GM18508 (cell line): ENCODE measurements at regions not wholly inside any gene's neighbourhood (a gene's known extent, or its start where the extent isn't known, plus 50 kb on each side); places are given as distances from the start of the nearest gene placed in this dataset.

Source experiments
- ATAC-seq: cut with Tn5 transposase; IDR thresholded peaks from one replicate; pipeline ENCODE4 v1.9.1; 2021; ENCODE audit warnings: moderate number of reproducible peaks; ENCODE audit not compliant: insufficient read depth, unreplicated experiment

DNA sequence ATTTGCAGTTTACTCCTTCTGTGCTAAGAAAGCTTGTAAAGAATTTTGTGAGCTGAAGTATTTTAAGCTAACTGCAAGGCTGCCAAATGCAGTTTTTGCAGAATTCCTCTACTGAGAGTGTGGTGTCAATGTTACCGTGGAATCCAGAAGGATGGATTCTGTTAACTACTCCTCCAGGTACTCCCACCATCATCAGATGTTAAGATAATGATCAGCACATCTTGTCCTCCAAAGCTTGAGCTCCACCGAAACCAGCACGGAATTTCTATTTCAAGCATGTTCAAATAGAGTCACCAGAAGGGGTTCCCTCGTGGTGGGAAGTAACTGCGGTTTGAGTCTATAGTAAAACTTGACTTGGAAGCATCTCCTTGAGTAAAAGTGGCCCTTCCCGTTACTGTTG lies 64.3 kb upstream of the CDKN3 start:
- no peak for ATAC-seq

DNA sequence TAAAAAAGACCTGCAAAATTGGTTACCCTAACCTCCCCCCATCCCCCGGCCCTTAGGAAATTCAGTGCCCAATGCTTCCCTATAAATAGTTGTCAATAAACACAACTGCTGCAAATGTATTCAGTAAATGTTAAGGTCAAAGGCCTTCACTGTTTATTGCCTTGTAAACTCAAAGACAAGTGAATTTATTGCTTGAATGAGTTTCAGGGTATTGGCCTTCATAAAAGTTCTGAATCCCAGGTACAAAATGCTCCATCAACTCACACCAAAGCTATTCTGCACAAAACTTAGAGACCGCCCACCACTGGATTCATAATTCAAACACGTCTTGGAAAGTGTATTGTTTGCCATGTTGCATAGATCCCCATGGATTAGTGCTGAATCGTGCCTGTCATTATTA lies 63.3 kb upstream of the CDKN3 start:
- ATAC-seq: no peak

DNA sequence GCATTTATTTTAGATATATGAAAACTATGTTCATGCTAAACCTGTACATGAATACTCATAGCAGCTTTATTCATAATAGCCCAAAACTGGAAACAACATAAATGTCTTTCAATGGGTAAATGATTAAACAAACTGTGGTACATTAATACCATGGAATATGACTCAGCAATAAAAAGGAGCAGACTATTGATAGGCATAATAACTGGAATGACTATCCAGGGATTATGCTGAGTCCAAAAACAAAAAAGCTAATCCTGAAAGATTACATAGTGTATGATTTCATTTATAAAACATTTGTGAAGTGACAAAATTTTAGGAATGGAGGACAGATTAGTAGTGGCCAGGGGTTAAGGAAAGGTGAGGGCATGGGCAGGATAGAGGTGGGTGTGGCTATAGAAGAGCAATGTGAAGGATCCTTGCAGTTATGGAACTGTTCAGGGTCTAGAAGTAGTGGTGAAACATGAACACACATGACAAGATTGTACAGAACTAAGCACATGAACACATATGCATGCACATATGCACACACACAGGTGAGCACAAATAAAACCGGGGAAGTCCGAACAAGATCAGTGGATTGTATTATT lies 61.1 kb upstream of the CDKN3 start:
- no peak for ATAC-seq

DNA sequence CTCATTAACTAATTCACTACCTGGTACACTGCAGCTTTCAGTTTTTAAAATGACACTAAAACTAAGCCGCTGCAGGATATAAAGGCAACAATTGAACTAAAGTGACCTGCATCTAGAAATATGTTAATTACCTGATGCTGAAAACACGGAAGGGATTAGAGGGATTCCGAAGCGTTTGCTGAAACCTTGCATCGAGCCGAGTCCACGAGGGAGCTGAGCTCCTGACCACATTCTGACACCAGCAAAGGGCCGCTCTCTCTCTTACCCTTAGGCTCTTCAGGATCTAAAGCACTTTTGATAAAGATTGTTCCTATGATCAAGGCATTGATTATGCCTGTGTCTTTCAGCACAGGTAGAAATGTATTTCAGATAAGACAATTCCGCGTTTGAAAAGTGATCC lies 59.5 kb upstream of the CDKN3 start:
- no peak for ATAC-seq

DNA sequence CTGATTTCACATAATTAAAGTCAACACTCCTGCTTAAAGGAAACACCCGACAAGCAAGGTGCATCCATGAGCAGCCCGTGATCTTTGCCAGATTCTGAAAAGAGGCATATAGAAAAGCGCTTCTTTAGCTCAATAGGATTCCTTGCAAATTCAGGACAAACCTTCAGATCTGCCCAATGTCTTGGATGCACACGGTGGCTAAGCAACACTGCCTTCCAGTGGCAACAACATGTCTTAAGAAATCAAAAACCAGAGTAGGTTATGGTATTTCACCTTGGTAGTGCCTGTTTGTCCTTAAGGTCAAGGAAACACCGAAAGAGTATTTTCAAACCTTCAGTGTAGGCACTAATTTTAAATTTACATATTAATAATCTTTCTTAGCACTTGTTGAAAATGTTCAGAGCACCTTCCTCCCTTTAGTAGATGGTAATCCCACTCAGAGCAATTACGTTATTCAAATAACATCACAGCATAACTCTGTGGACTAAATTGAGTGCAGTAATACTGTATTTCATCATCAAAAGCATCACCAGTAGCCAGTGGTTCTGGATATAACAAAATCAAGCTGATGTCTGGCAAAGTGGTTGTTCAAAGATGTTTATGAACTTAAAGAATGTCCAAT lies 58.0 kb upstream of the CDKN3 start:
- ATAC-seq: no peak

DNA sequence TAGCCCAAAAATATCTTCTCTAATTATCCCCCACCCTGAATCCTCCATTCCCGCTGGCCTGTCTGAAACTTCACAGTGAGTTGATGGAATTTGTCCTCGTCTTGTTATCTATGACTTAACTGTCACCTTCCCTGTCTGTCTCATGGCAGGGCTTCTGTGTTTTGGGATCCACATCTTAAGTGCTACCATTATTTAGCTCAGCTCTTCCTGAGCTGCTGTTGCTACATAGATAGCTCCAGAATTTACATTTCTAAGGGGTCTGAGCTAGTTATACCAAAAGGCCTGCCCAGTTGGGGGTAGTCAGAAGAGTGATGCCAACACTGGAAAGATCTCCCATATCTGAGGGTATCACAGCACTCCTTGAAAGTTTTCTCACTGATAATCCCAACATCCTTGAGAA lies 57.0 kb upstream of the CDKN3 start:
- ATAC-seq: no peak

DNA sequence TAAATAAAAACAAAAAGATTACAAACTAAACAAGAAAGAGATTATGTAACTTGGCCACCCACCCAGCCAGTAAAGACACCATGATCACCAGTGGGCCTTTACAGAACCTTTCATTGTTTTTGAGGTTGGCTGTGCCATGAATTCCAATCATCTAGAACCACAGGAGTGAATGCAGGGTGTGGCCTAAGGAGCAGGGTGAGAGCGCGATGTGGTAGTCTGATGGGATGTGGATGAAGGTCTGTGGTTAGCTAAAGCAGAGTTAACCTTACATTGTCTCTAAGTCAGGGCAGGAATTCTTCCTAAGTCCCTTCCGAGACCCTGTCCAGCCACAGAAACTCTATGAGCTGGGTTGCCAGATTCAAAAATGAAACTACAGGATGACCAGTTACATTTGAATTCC lies 54.0 kb upstream of the CDKN3 start:
- ATAC-seq: no peak

DNA sequence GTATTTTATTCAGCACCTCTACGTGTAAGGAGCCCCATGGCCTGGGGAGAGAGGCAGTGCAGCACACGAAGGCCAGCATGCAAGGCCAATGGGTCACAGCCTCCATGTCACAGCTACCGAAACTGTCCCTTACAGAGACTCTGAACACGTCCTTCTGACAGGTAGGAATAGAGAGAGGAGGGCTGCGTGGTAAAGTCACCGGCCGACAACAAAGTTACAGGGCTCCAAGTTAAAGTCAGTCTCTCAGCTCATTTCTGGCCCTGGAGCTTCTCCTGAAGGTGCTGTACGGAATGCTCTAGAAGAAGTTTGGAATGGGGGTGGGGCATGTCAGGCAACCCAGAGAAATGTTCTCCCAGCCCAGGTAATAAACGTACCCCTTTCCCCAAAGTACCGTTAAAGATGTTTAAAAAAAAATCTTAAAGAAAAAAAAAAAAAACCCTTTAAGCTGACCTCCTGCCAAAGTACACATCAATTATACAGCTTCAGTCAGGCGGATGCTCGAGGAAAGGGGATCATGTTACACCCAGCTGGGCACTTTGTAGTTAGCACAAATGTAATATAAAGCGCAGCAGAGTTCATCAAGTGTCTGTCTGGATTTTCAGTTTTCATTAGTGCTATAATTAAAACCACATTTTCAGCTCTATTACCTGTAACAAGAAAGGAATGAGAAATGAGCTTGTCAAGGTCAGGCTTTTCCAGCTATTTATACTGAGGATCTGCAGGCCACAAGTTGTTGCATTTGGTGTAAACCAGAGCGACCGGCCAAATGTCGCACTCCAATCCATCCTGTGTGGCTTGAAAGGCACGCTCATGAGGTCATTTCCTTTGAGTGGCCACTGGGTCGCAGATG lies 53.3 kb upstream of the CDKN3 start:
- ATAC-seq: no peak

DNA sequence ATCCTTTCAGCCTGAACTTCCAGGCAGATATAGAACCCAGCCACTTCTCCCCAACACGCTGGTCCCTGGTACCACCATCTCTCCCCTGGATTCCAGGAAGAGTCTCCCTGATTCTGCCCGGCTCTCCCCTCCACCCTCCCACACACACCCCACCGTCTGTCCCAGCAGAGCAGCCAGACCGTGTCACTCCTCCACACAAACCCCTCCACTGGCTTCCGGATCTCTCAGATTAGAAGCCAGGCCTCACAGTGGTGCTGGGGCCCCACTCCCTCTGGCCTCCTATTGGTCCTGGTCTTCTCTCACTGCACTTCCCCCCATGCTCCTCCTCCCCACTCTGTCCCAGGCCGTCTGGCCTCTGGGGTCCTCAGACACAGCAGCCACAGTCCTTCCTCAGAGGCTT lies 52.4 kb upstream of the CDKN3 start:
- ATAC-seq: no peak

DNA sequence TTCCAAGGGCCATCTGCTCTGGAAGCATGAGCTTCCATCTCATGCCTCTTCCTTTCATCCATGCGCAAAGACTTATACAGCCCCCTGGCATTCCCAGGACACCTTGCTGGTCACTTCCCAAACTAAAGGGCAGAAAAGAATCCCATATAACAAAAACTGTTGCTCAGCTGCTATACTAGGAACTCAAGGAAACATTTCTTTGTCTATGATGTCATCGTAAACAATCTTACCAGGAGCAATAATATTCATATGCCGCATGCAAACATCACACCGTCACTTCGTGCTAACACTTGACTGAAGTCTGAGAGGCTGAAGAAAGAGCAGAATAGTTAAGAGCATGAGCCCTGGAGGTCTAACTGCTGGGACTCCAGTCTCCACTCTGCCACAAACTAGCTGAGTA lies 50.5 kb upstream of the CDKN3 start:
- ATAC-seq: no peak
